Naive B cell (primary cell): ENCODE measurements at regions not wholly inside any gene's neighbourhood (a gene's known extent, or its start where the extent isn't known, plus 50 kb on each side); places are given as distances from the start of the nearest gene placed in this dataset.
"Not testable (repeated sequence)": the region's sequence is repeated elsewhere in the genome, so short reads cannot be mapped to it uniquely, and the experiment has no call there.

ENCODE experiments used
- ATAC-seq, 2 donors: fragments of 150-1000 bp; cut with Tn5 transposase; 2 replicates each; pipeline ENCODE4 v1.10.0; 2021; ENCODE audit warnings: low read depth in 2 of 2, mild to moderate bottlenecking in 2 of 2, moderate library complexity in 2 of 2
- DNase-seq: peaks from one replicate; pipeline ENCODE4 v3.0.0; 2022
- H3K27ac Mint-ChIP-seq, 6 donors: one replicate each; pipeline ENCODE4 v1.8.0; 2020 to 2022; ENCODE audit warnings: mild to moderate bottlenecking in 6 of 6, mixed read lengths in 6 of 6, moderate library complexity in 5 of 6, inconsistent platforms in 2 of 6
- H3K27me3 Mint-ChIP-seq, 3 donors: one replicate each; pipeline ENCODE4 v1.8.0; 2021 to 2022; ENCODE audit warnings: mixed read lengths in 3 of 3, mild to moderate bottlenecking in 1 of 3
- H3K36me3 Mint-ChIP-seq, 2 donors: one replicate each; pipeline ENCODE4 v1.8.0; 2020 to 2022; ENCODE audit warnings: mixed read lengths in 2 of 2, inconsistent platforms in 1 of 2, mild to moderate bottlenecking in 1 of 2
- H3K4me1 Mint-ChIP-seq, 3 donors: one replicate each; pipeline ENCODE4 v1.8.0; 2020 to 2022; ENCODE audit warnings: mixed read lengths in 3 of 3, inconsistent platforms in 1 of 3, mild to moderate bottlenecking in 1 of 3, moderate library complexity in 1 of 3
- H3K4me3 Mint-ChIP-seq, 8 donors: one replicate each; pipeline ENCODE4 v1.8.0; 2020 to 2022; ENCODE audit warnings: mild to moderate bottlenecking in 8 of 8, mixed read lengths in 8 of 8, moderate library complexity in 8 of 8, inconsistent platforms in 2 of 8
- H3K9me3 Mint-ChIP-seq, 7 donors: one replicate each; pipeline ENCODE4 v1.8.0; 2020 to 2022; ENCODE audit warnings: mixed read lengths in 7 of 7, mild to moderate bottlenecking in 5 of 7, inconsistent platforms in 2 of 7, moderate library complexity in 1 of 7

DNA sequence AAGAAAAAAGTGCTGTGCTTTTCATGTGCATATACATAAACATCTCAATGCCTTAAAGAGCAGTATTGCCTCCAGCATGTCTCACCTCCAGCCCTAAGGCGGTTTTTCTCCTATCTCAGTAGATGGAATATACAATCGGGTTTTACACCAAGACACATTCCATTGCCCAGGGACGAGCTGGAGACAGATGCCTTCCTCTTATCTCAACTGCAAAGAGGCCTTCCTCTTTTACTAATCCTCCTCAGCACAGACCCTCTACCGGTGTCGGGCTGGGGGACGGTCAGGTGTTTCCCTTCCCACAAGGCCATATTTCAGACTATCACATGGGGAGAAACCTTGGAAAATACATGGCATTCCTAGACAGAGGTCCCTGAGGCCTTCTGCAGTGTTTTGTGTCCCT, 385.3 kb downstream of the AMY1C start:
- H3K36me3 Mint-ChIP-seq, H3K4me3 Mint-ChIP-seq, H3K27ac Mint-ChIP-seq, H3K27me3 Mint-ChIP-seq, DNase-seq, ATAC-seq, H3K4me1 Mint-ChIP-seq: not testable (repeated sequence)
- peaks cover 0 to 15% (median 2%) of the 10 kb centered on the region in 7 donors for H3K9me3 Mint-ChIP-seq

DNA sequence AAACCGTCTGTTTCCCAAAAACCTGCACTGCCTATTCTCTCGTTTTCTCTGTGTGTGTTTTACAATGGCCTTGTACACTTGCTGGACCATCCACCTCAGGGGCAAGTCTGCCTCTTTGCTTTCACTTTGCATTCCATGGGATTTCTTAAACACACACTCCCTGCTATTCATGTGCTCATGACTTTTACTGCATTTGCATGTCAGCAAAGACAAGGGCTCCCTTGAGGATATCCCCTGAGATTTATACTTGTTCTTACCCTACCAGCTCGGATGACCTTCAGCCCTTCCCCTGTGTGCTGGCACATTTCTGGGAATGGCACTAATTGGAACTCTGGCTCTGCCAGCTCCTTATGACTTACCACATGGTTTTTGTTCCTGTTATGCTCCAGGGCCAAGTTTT, 386.9 kb downstream of the AMY1C start:
- H3K27me3 Mint-ChIP-seq: no peaks in the 10 kb centered on the region
- H3K9me3 Mint-ChIP-seq: peaks cover 0 to 15% (median 2%) of the 10 kb centered on the region in 7 donors
- ATAC-seq (no peak), DNase-seq (no peak)
- no peaks in the 10 kb centered on the region for H3K4me1 Mint-ChIP-seq
- no peak overlapping the region for H3K4me3 Mint-ChIP-seq
- H3K27ac Mint-ChIP-seq: no peak overlapping the region
- no peaks in the 10 kb centered on the region for H3K36me3 Mint-ChIP-seq

DNA sequence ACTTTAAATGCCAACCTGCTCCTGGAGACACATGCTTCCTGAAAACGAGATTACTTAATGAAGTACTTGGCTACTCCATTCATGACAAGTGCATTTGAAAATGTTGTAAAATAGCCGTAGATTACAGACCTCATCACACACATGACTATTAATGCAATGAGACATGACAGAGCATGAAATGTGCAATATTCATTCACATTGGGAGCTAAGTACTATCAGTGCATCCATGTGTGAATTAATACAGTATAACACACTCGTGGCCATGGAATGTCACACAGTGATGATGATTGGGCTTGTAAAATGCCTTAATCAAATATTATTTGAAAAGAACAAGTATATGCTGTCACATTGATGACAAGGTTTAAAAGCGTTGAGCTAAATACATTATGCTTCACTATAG, 407.0 kb downstream of the AMY1C start:
- Mint-ChIP-seq H3K4me3 (no peak overlapping the region), H3K27me3 (no peaks in the 10 kb centered on the region), H3K36me3 (no peaks in the 10 kb centered on the region), H3K27ac (no peak overlapping the region), H3K9me3 (peaks cover 0 to 13% (median 3%) of the 10 kb centered on the region in 7 donors), H3K4me1 (no peaks in the 10 kb centered on the region)
- DNase-seq: no peak
- no peak for ATAC-seq

DNA sequence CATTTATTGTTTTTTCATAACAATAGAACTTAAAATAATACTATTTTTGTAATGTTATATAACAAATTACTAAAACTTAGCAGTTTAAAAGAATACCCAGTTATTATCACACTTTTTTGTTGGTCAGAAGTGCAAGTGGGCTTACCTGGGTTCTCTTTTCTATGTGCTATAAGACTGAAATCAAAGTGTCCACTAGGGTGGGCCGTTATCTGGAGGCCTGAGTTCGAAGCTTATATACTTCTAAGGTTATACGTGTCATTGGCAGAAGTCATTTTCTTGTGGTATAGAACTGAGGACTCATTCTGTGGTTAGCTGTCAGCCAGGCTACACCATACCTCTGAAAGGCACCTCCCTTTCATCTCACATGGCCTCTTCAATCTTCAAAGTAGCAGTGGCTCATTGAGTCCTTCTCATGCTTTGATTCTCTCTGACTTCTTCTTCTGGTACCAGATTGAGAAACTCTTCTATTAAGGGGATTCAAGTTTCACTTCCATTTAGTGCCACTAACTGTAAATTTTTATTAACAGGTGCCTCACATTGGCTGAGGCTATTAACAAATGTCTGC, 414.3 kb downstream of the AMY1C start:
- H3K4me1 Mint-ChIP-seq: no peaks in the 10 kb centered on the region
- no peaks in the 10 kb centered on the region for H3K27me3 Mint-ChIP-seq
- no peak for DNase-seq
- H3K27ac Mint-ChIP-seq: no peak overlapping the region
- H3K9me3 Mint-ChIP-seq: peaks cover 0 to 6% (median 0%) of the 10 kb centered on the region in 7 donors
- peak in 1 of 2 donors; percentile 25 for ATAC-seq
- H3K36me3 Mint-ChIP-seq: no peaks in the 10 kb centered on the region
- H3K4me3 Mint-ChIP-seq: no peak overlapping the region

DNA sequence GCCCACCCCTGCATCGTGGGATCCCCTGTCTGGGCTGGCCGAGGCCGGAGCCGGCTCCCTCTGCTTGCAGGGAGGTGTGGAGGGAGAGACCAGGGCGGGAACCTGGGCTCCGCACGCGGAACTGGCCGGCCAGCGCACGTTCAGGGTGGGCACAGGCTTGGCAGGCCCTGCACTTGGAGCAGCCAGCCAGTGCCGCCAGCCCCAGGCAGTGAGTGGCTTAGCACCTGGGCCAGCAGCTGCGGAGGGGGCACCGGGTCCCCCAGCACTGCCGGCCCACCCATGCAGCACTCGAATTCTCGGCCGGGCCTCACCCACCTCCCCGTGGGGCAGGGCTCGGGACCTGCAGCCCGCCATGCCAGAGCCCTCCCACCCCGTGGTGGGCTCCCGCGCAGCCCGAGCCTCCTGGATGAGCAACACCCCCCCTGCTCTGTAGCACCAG, 422.6 kb downstream of the AMY1C start:
- H3K36me3 Mint-ChIP-seq: no peaks in the 10 kb centered on the region
- no peak for ATAC-seq
- H3K9me3 Mint-ChIP-seq: peaks cover 3 to 16% (median 4%) of the 10 kb centered on the region in 7 donors
- H3K4me3 Mint-ChIP-seq: no peak overlapping the region
- no peak for DNase-seq
- no peak overlapping the region for H3K27ac Mint-ChIP-seq
- no peaks in the 10 kb centered on the region for H3K27me3 Mint-ChIP-seq
- H3K4me1 Mint-ChIP-seq: no peaks in the 10 kb centered on the region

DNA sequence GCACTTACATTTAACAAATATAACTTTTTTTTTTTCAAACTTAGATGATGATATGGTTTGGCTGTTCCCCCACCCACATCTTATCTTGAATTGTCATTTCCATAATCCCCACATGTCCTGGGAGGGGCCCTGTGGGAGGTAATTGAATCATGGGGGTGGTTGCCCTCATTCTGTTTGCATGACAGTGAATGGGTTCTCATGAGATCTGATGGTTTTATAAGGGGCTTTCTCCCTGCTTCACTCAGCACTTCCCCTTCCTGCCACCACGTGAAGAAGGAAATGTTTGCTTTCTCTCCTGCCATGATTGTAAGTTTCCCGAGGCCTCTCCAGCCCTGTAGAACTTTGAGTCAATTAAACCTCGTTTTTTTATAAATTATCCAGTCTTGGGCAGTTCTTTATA, 432.6 kb downstream of the AMY1C start:
- peaks cover 0 to 9% (median 2%) of the 10 kb centered on the region in 7 donors for H3K9me3 Mint-ChIP-seq
- H3K4me3 Mint-ChIP-seq: no peak overlapping the region
- no peaks in the 10 kb centered on the region for H3K27me3 Mint-ChIP-seq
- H3K36me3 Mint-ChIP-seq: no peaks in the 10 kb centered on the region
- DNase-seq (no peak), ATAC-seq (no peak)
- H3K27ac Mint-ChIP-seq: no peak overlapping the region
- H3K4me1 Mint-ChIP-seq: no peaks in the 10 kb centered on the region

DNA sequence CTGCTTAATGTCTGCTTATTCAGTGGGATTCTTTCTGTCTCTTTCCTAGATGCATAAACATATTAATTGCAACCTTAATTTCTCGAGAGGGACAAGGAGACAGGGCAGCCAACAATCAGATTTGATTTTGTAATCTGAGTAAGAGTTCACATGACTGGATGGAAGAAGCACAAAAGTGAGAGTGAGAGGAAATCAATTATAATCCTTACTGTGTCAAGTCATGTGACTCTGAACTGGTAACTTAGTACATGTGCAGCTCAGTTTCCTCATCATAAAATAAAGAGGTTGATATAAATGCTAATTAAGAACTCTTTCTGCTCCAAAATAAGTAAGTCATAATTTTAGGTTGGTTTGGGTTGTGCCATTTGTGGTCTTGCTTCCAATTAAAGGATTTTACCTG, 439.5 kb downstream of the AMY1C start:
- Mint-ChIP-seq H3K27ac (no peak overlapping the region), H3K4me3 (no peak overlapping the region), H3K36me3 (no peaks in the 10 kb centered on the region), H3K9me3 (peaks cover 0 to 8% (median 2%) of the 10 kb centered on the region in 7 donors), H3K27me3 (no peaks in the 10 kb centered on the region), H3K4me1 (no peaks in the 10 kb centered on the region)
- ATAC-seq (no peak), DNase-seq (no peak)

DNA sequence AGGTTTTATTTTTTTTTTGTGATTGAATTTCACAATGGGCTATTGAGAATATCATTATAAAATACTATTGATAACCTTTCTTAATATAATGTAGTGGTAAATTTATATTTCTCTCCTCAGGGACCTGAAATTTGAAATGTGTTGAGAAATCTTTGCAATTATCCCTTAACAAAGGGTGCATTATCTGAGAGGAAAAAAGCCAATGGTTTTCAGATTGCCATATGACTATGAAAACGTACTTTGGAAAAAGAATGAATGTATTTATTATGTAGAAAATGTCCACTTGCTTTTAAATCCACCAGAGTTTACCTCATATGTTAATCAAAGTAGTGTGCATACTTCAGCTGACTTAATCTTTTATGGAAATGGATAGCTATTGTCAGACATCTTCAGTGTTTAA, 441.1 kb downstream of the AMY1C start:
- Mint-ChIP-seq H3K27ac (no peak overlapping the region), H3K4me1 (no peaks in the 10 kb centered on the region), H3K27me3 (no peaks in the 10 kb centered on the region), H3K9me3 (peaks cover 0 to 9% (median 5%) of the 10 kb centered on the region in 7 donors), H3K36me3 (no peaks in the 10 kb centered on the region), H3K4me3 (no peak overlapping the region)
- DNase-seq (no peak), ATAC-seq (no peak)

DNA sequence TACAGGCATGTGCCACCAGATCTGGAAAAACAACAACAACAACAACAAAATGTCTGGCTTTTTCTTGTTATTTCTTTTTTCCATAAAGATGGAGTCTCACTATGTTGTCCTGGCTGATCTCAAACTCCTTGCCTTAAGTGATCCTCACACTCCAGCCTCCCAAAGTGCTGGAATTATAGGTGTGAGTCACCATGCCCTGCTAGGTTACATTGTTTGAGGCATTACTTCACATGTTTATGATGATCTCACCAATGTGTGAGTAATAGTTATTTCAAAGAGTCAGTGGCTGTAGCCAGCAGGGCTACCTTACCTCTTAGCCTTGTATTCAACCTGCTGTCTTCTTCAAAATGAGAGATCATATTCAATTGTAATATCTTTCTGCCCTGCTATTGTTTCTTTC, 445.7 kb downstream of the AMY1C start:
- no peak for ATAC-seq
- H3K36me3 Mint-ChIP-seq: no peaks in the 10 kb centered on the region
- peaks cover 0 to 12% (median 5%) of the 10 kb centered on the region in 7 donors for H3K9me3 Mint-ChIP-seq
- H3K27ac Mint-ChIP-seq: no peak overlapping the region
- no peaks in the 10 kb centered on the region for H3K27me3 Mint-ChIP-seq
- no peaks in the 10 kb centered on the region for H3K4me1 Mint-ChIP-seq
- H3K4me3 Mint-ChIP-seq: no peak overlapping the region
- DNase-seq: no peak

DNA sequence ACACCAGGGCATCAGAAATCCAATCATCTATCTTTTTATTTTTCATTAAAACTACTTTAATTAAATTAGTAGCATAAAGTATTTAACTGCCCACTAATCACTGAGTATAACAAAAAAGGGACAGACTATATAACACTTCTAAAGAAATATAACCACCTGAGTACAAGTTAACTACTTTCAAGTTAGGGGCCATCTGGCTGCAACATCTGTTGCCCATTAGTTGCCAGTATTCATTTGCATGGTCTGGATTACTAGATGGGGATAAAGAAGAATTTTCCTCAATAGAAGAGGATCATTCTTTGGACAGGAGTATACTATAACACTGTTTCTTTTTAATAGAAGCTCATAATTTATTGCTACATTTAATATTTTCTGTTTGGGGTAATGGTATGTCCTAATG, 446.4 kb downstream of the AMY1C start:
- H3K4me3 Mint-ChIP-seq: no peak overlapping the region
- H3K4me1 Mint-ChIP-seq: no peaks in the 10 kb centered on the region
- ATAC-seq (no peak), DNase-seq (no peak)
- peaks cover 0 to 17% (median 5%) of the 10 kb centered on the region in 7 donors for H3K9me3 Mint-ChIP-seq
- H3K36me3 Mint-ChIP-seq: no peaks in the 10 kb centered on the region
- H3K27ac Mint-ChIP-seq: no peak overlapping the region
- no peaks in the 10 kb centered on the region for H3K27me3 Mint-ChIP-seq

DNA sequence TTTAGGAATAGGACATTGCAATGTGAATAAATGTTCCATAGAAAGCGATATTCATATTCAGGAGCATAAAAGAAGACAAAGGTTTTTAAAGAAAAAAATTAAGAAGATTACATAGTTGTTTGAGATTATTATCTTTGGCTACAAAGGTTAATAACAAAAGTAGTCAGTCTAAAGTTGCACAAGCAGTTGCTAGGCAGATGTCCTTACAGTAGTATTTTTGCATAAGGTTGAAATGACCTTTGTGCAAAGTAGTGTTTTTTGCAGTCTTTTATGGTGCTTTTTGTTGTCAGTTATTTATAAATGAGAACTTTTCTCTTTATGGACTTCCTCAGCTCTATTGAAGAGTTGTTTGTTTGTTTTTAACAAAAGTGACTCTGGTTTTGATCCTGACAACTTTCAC, 447.8 kb downstream of the AMY1C start:
- ATAC-seq (no peak), DNase-seq (no peak)
- H3K9me3 Mint-ChIP-seq: peaks cover 0 to 10% (median 5%) of the 10 kb centered on the region in 7 donors
- H3K27ac Mint-ChIP-seq: no peak overlapping the region
- no peak overlapping the region for H3K4me3 Mint-ChIP-seq
- no peaks in the 10 kb centered on the region for H3K36me3 Mint-ChIP-seq
- H3K4me1 Mint-ChIP-seq: no peaks in the 10 kb centered on the region
- H3K27me3 Mint-ChIP-seq: no peaks in the 10 kb centered on the region

DNA sequence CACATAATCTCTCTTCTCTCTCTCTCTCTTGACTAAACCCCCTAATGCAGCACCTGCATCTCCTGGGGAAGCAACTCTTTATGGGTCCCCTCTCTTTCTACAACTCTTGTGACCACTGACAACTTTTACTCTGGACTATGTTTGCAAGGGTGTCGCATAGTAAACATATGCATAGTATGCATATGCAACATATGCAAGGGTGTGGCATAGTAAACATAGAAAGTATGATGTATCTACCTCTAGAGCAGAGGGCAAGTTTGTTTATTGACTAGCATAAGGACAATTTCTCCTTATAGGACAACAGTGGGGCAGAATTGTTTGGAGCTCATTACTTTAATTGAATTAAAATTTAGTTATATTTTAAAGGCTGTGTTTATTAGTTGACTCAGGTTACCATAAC, 462.5 kb downstream of the AMY1C start:
- H3K9me3 Mint-ChIP-seq: peaks cover 0 to 15% (median 8%) of the 10 kb centered on the region in 7 donors
- no peak overlapping the region for H3K27ac Mint-ChIP-seq
- DNase-seq (no peak), ATAC-seq (no peak)
- no peak overlapping the region for H3K4me3 Mint-ChIP-seq
- no peaks in the 10 kb centered on the region for H3K36me3 Mint-ChIP-seq
- no peaks in the 10 kb centered on the region for H3K4me1 Mint-ChIP-seq
- H3K27me3 Mint-ChIP-seq: no peaks in the 10 kb centered on the region

DNA sequence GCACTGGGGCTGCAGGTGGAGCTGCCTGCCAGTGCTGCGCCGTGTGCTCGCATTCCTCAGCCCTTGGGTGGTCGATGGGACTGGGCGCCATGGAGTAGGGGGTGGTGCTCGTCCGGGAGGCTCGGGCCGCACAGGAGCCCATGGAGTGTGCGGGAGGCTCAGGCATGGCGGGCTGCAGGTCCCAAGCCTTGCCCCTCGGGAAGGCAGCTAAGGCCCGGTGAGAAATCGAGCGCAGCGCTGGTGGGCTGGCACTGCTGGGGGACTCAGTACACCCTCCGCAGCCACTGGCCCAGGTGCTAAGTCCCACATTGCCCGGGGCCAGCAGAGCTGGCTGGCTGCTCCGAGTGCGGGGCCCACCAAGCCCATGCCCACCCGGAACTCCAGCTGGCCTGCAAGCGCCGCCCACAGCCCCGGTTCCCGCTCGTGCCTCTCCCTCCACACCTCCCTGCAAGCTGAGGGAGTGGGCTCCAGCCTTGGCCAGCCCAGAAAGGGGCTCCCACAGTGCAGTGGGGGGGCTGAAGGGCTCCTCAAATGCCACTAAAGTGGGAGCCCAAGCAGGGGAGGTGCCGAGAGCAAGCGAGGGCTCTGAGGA, 467.8 kb downstream of the AMY1C start:
- H3K27ac Mint-ChIP-seq, ATAC-seq, H3K4me3 Mint-ChIP-seq, H3K27me3 Mint-ChIP-seq, DNase-seq, H3K4me1 Mint-ChIP-seq, H3K36me3 Mint-ChIP-seq: not testable (repeated sequence)
- peaks cover 0 to 26% (median 12%) of the 10 kb centered on the region in 7 donors for H3K9me3 Mint-ChIP-seq

DNA sequence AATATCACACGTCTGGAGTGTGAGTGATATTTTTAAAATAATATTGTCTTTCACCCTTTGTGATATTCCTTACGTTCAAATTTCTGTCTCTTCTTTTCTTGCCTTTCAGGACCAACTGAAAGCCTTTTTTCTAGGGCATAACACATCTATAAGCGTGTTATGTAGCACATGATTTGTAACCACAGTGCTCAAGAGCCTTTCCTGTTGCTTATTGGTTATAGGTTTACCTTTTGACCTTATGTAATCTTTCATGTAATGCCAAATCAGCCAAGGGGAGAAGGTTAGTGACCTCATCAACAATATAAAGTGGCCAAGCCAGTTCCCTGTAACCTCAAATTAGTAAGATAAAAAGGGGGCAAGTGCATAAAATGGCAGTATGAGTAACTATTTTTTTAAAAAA, 480.2 kb downstream of the AMY1C start:
- H3K36me3 Mint-ChIP-seq: no peaks in the 10 kb centered on the region
- H3K9me3 Mint-ChIP-seq: peaks cover 0 to 4% (median 1%) of the 10 kb centered on the region in 7 donors
- no peak overlapping the region for H3K4me3 Mint-ChIP-seq
- ATAC-seq (no peak), DNase-seq (no peak)
- no peaks in the 10 kb centered on the region for H3K4me1 Mint-ChIP-seq
- no peak overlapping the region for H3K27ac Mint-ChIP-seq
- no peaks in the 10 kb centered on the region for H3K27me3 Mint-ChIP-seq

DNA sequence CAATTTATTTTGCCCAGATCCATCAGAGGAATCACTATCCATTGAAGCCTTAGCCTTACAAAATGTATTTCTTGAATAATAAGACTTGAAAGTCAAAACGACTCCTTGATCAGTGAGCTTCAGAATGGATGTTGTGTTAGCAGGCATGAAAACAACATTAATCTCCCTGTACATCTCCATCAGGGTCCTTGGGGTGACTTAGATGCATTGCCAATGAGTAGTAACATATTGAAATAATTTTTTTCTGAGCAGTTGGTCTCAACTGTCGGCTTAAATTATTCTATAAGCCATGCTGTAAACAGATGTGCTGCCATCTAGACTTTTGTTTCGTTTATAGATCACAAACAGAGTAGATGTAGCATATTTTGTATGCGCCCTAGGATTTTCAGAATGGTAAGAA, 482.0 kb downstream of the AMY1C start:
- no peak overlapping the region for H3K27ac Mint-ChIP-seq
- no peaks in the 10 kb centered on the region for H3K36me3 Mint-ChIP-seq
- H3K27me3 Mint-ChIP-seq: no peaks in the 10 kb centered on the region

More for the DNA sequence above, 482.0 kb downstream of the AMY1C start:
- no peaks in the 10 kb centered on the region for H3K4me1 Mint-ChIP-seq
- DNase-seq (no peak), ATAC-seq (no peak)
- H3K4me3 Mint-ChIP-seq: no peak overlapping the region
- H3K9me3 Mint-ChIP-seq: peaks cover 0 to 4% (median 0%) of the 10 kb centered on the region in 7 donors
